GM10248 (cell line): ENCODE measurements at regions not wholly inside any gene's neighbourhood (a gene's known extent, or its start where the extent isn't known, plus 50 kb on each side); places are given as distances from the start of the nearest gene placed in this dataset.

Source experiments
- CTCF ChIA-PET: fragments of 300-600 bp; sonication (Branson Sonifier 250); formaldehyde crosslinking; extraction: SDS; loops from one replicate; lab custom pipeline; 2021; ENCODE audit warnings: antibody characterized with exemption; lab: Yijun Ruan, JAX
- POLR2A ChIA-PET: fragments of 350-650 bp; sonication (Branson Sonifier 250); formaldehyde crosslinking; extraction: SDS; loops from one replicate; lab custom pipeline; 2020; ENCODE audit warnings: antibody characterized with exemption; lab: Yijun Ruan, JAX
- DNase-seq: peaks from one replicate; pipeline ENCODE4 v3.0.0; 2012; ENCODE audit errors: extremely low spot score
- CTCF ChIP-seq: IDR thresholded peaks from 2 replicates; pipeline ENCODE4 v1.5.1; 2012; ENCODE audit warnings: mild to moderate bottlenecking, low read depth; ENCODE audit errors: extremely low read depth, missing control alignments, control extremely low read depth

- CTCF ChIA-PET: interaction anchor here (1.2 to 1.7 kb wide), 3 partner anchors 8 to 15 kb away, joined by 3 to 4 read pairs (median 4); no protein-coding TSS in a partner anchor
Measured at GRCh38 chr5:120217001-120217400, 247.1 kb upstream of the PRR16 start.

GRCh38 chr5:120219988-120220387 is 244.1 kb upstream of the PRR16 start:
- CTCF ChIA-PET: no interaction called here
- no peak for TF ChIP-seq CTCF
- no peak for DNase-seq
- POLR2A ChIA-PET: no interaction called here

More at GRCh38 chr5:120217001-120217400, 247.1 kb upstream of the PRR16 start:
- no peak for TF ChIP-seq CTCF
- POLR2A ChIA-PET: no interaction called here
- no peak for DNase-seq

- ChIA-PET CTCF (interaction anchor here (0.7 kb wide), 1 partner anchor 19 kb away, joined by 3 read pairs; no protein-coding TSS in a partner anchor), POLR2A (no interaction called here)
- no peak for TF ChIP-seq CTCF
- DNase-seq: no peak
Measured at GRCh38 chr5:120225524-120225923, 238.6 kb upstream of the PRR16 start.

- no peak for TF ChIP-seq CTCF
- no peak for DNase-seq
- POLR2A ChIA-PET: no interaction called here
- CTCF ChIA-PET: interaction anchor here (0.9 to 1.4 kb wide), 2 partner anchors 10 to 15 kb away, joined by 3 read pairs; no protein-coding TSS in a partner anchor
Measured at GRCh38 chr5:120228262-120229031, 235.7 kb upstream of the PRR16 start.

- CTCF ChIA-PET: interaction anchor here (1.5 kb wide), 1 partner anchor 11 kb away, joined by 4 read pairs; no protein-coding TSS in a partner anchor
- no peak for TF ChIP-seq CTCF
Measured at GRCh38 chr5:120229036-120229435, 235.1 kb upstream of the PRR16 start.

GRCh38 chr5:120231563-120231962 is 232.5 kb upstream of the PRR16 start:
- DNase-seq: no peak
- POLR2A ChIA-PET: no interaction called here
- CTCF ChIA-PET: no interaction called here

More at GRCh38 chr5:120229036-120229435, 235.1 kb upstream of the PRR16 start:
- DNase-seq: no peak
- POLR2A ChIA-PET: no interaction called here

More at GRCh38 chr5:120231563-120231962, 232.5 kb upstream of the PRR16 start:
- no peak for TF ChIP-seq CTCF
